SU-DHL-6 (cell line): ENCODE measurements at regions not wholly inside any gene's neighbourhood (a gene's known extent, or its start where the extent isn't known, plus 50 kb on each side); places are given as distances from the start of the nearest gene placed in this dataset.

Experiments
- EZH2phosphoT487 ChIP-seq: fragments of 200-600 bp; sonication (generic), shearing (Covaris generic); conservative IDR thresholded peaks from 2 replicates; pipeline ENCODE4 v1.6.1; 2018; ENCODE audit warnings: mild to moderate bottlenecking, antibody characterized with exemption, low read length, moderate library complexity, mixed read lengths
- TF ChIP-seq, protein P1 (sequence below): fragments of 200-600 bp; sonication (generic); IDR thresholded peaks from one replicate; pipeline ENCODE4 v1.5.1; 2017; ENCODE audit warnings: antibody characterized with exemption, mild to moderate bottlenecking, low read length, moderate library complexity; ENCODE audit not compliant: insufficient read depth, poor library complexity, severe bottlenecking

DNA sequence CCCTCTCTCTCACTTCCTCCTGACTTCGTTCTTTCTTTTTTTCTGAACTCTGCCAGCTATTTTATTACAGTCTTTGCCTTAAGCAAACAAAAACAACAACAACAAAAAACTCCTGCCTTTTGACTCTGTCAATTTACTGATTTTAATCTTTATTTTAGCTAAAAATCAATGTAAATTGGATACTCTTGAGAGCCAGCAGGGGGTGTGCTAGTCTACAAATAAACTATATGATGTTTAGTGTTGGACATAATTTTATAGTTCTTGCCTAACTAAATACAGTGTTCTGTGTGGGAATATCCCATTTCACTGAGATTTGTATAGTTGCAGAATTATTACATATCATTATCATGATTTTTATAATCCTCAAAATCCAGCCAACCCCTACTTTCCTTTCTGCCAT, 1199.9 kb upstream of the SPRY2 start:
- TF ChIP-seq, protein P1, sequence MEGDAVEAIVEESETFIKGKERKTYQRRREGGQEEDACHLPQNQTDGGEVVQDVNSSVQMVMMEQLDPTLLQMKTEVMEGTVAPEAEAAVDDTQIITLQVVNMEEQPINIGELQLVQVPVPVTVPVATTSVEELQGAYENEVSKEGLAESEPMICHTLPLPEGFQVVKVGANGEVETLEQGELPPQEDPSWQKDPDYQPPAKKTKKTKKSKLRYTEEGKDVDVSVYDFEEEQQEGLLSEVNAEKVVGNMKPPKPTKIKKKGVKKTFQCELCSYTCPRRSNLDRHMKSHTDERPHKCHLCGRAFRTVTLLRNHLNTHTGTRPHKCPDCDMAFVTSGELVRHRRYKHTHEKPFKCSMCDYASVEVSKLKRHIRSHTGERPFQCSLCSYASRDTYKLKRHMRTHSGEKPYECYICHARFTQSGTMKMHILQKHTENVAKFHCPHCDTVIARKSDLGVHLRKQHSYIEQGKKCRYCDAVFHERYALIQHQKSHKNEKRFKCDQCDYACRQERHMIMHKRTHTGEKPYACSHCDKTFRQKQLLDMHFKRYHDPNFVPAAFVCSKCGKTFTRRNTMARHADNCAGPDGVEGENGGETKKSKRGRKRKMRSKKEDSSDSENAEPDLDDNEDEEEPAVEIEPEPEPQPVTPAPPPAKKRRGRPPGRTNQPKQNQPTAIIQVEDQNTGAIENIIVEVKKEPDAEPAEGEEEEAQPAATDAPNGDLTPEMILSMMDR, result peak; percentile 41
- TF ChIP-seq EZH2phosphoT487, result no peak
